Fibroblast of villous mesenchyme (primary cell): ENCODE measurements at regions not wholly inside any gene's neighbourhood (a gene's known extent, or its start where the extent isn't known, plus 50 kb on each side); places are given as distances from the start of the nearest gene placed in this dataset.

ENCODE experiments used
- DNase-seq: peaks from one replicate; pipeline ENCODE4 v3.0.0-alpha.2; 2010; ENCODE audit warnings: low read depth
- H3K4me3 ChIP-seq: 2 replicates; pipeline ENCODE4 v1.5.1; 2011; ENCODE audit warnings: low read depth, mild to moderate bottlenecking, low read length
- CTCF ChIP-seq: IDR thresholded peaks from 2 replicates; pipeline ENCODE4 v1.5.1; 2012; ENCODE audit warnings: low read depth, mild to moderate bottlenecking, low read length; ENCODE audit not compliant: insufficient read depth

- TF ChIP-seq CTCF, result no peak
- no peak overlapping the region for H3K4me3 ChIP-seq
- no peak for DNase-seq
These were observed 308.1 kb downstream of the PTPRU start for GRCh38 chr1:29544406-29544805.

GRCh38 chr1:29543586-29543985, 307.3 kb downstream of the PTPRU start:
- TF ChIP-seq CTCF, result no peak
- DNase-seq, result no peak
- no peak overlapping the region for H3K4me3 ChIP-seq

GRCh38 chr1:29542548-29542947, 306.2 kb downstream of the PTPRU start:
- TF ChIP-seq CTCF, result no peak
- H3K4me3 ChIP-seq, result no peak overlapping the region
- no peak for DNase-seq

DNA sequence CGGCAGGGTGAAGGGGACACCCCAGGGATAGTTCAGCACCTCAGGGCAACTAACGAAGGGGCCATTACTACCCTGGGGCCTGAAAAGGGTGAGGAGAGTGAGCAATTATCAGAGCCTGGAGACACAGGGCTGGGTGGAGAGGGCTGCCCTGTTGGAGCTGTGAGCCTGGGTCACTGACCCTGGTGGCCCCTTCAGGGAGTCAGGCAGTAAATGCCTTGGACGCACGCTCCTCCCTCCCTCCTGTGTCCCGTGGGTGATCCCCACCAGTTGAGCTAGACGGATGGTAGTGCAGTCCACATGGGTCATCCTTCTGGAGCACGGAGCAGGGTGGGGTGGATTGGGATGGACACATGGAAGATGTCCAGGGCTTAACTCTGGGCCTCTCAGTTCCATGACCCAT, 305.3 kb downstream of the PTPRU start:
- DNase-seq, result no peak
- TF ChIP-seq CTCF, result no peak
- H3K4me3 ChIP-seq, result no peak overlapping the region

- TF ChIP-seq CTCF, result no peak
- no peak for DNase-seq
- H3K4me3 ChIP-seq, result no peak overlapping the region
These were observed 304.6 kb downstream of the PTPRU start for GRCh38 chr1:29540801-29541357.

DNA sequence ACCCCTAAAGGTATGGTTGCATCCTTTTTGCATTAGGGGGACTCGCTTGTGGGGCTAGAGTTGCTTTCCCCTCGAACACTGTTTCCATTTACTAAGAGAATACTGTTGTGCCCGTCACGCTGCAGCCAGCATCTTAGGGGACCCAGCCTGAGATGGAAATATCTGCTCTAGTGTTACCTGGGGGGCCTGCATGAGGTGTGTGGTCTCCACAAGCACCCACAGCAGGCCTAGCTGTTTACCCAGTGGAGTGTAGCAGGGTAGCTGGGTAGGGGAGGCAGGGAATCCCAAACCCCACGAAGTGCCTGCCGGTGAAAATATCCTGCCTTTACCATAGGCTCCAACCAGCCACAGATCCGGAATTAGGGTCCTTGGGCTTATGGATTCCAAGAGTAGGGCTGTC, 303.6 kb downstream of the PTPRU start:
- no peak overlapping the region for H3K4me3 ChIP-seq
- TF ChIP-seq CTCF, result no peak
- no peak for DNase-seq

GRCh38 chr1:29538586-29538985, 302.3 kb downstream of the PTPRU start:
- no peak overlapping the region for H3K4me3 ChIP-seq
- no peak for DNase-seq
- no peak for TF ChIP-seq CTCF
